OCI-LY7 (cell line): ENCODE measurements at regions not wholly inside any gene's neighbourhood (a gene's known extent, or its start where the extent isn't known, plus 50 kb on each side); places are given as distances from the start of the nearest gene placed in this dataset.

ENCODE experiments used
- EZH2phosphoT487 ChIP-seq: fragments of 200-600 bp; sonication (generic); IDR thresholded peaks from 2 replicates; pipeline ENCODE4 v1.6.1; 2018; ENCODE audit warnings: low read depth, borderline replicate concordance, mild to moderate bottlenecking, mixed run types, antibody characterized with exemption, low read length, moderate library complexity, mixed read lengths
- TF ChIP-seq, protein P1 (sequence below): fragments of 200-600 bp; sonication (generic); conservative IDR thresholded peaks from 2 replicates; pipeline ENCODE4 v1.5.1; 2014; ENCODE audit warnings: mild to moderate bottlenecking, antibody characterized with exemption, low read length, moderate library complexity, mixed read lengths

DNA sequence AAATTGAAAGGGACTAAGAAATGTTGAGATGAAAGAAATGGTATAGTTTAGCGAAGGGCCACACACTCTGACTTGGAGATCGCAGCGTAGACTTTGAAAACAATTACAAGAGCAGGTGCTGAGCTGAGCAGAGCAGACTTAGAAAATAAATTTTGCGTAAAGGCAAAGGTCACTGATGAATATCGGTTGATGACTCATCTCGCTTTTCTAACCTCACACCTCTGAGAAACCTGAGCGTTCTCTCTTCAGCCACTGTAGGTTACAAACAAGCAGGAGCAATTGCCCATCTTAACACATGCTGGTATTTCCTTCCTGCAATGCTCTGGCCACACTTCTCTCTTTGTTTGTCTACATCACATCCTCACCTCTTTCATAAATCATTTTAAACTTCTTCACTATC is 190.6 kb upstream of the C9orf72 start:
- TF ChIP-seq, protein P1, sequence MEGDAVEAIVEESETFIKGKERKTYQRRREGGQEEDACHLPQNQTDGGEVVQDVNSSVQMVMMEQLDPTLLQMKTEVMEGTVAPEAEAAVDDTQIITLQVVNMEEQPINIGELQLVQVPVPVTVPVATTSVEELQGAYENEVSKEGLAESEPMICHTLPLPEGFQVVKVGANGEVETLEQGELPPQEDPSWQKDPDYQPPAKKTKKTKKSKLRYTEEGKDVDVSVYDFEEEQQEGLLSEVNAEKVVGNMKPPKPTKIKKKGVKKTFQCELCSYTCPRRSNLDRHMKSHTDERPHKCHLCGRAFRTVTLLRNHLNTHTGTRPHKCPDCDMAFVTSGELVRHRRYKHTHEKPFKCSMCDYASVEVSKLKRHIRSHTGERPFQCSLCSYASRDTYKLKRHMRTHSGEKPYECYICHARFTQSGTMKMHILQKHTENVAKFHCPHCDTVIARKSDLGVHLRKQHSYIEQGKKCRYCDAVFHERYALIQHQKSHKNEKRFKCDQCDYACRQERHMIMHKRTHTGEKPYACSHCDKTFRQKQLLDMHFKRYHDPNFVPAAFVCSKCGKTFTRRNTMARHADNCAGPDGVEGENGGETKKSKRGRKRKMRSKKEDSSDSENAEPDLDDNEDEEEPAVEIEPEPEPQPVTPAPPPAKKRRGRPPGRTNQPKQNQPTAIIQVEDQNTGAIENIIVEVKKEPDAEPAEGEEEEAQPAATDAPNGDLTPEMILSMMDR = no peak
- no peak for TF ChIP-seq EZH2phosphoT487
